ENCODE measurements at regions not wholly inside any gene's neighbourhood (a gene's known extent, or its start where the extent isn't known, plus 50 kb on each side); places are given as distances from the start of the nearest gene placed in this dataset.

GRCh38 chr4:14008494-14008893, 381.0 kb upstream of the BOD1L1 start:
- WGBS, 2 experiments (ENCODE audit: insufficient coverage in 1 of 2, insufficient read length in 1 of 2): 99% methylated on average over 3 of the region's 3 CpGs; no CpG with 5 or more reads in 1 of the 2 experiments
- H3K9me3 Mint-ChIP-seq: peaks cover 15% of the 10 kb centered on the region

GRCh38 chr4:14018191-14018853, 390.8 kb upstream of the BOD1L1 start:
- no peak for TF ChIP-seq CTCF (conservative IDR thresholded peaks at IDR 0.05)
- no peak overlapping the region for H3K9ac ChIP-seq (ENCODE audit: extremely low read depth, low read length, poor library complexity, severe bottlenecking)

More at GRCh38 chr4:14008494-14008893, 381.0 kb upstream of the BOD1L1 start:
- Histone ChIP-seq H3K9me3 (ENCODE audit: control insufficient read depth, low read length) (peaks cover 5% of the 10 kb centered on the region), H3K9ac (ENCODE audit: extremely low read depth, low read length, poor library complexity, severe bottlenecking) (no peak overlapping the region), H3K27me3 (ENCODE audit: control insufficient read depth, insufficient read depth, low read length, poor library complexity, severe bottlenecking) (no peaks in the 10 kb centered on the region), H3K4me3 (ENCODE audit: low read length) (no peak overlapping the region), H3K36me3 (ENCODE audit: control insufficient read depth, insufficient read depth, low read length) (no peaks in the 10 kb centered on the region), H3K4me1 (ENCODE audit: control insufficient read depth, insufficient read depth, low read length) (no peaks in the 10 kb centered on the region), H3K27ac (ENCODE audit: low read depth, low read length) (no peak overlapping the region)
- Mint-ChIP-seq H3K27me3 (ENCODE audit: insufficient read depth) (no peaks in the 10 kb centered on the region), H3K36me3 (ENCODE audit: low read depth) (no peaks in the 10 kb centered on the region), H3K4me3 (no peak overlapping the region), H3K27ac (no peak overlapping the region), H3K4me1 (no peaks in the 10 kb centered on the region)
- no peak for TF ChIP-seq CTCF (conservative IDR thresholded peaks at IDR 0.05)
- no peak for DNase-seq

GRCh38 chr4:14022456-14022855, 394.9 kb upstream of the BOD1L1 start:
- Histone ChIP-seq H3K36me3 (ENCODE audit: control insufficient read depth, insufficient read depth, low read length) (no peaks in the 10 kb centered on the region), H3K27me3 (ENCODE audit: control insufficient read depth, insufficient read depth, low read length, poor library complexity, severe bottlenecking) (no peaks in the 10 kb centered on the region), H3K9me3 (ENCODE audit: control insufficient read depth, low read length) (no peaks in the 10 kb centered on the region), H3K4me3 (ENCODE audit: low read length) (no peak overlapping the region), H3K27ac (ENCODE audit: low read depth, low read length) (no peak overlapping the region), H3K9ac (ENCODE audit: extremely low read depth, low read length, poor library complexity, severe bottlenecking) (no peak overlapping the region), H3K4me1 (ENCODE audit: control insufficient read depth, insufficient read depth, low read length) (no peaks in the 10 kb centered on the region)
- whole genome bisulfite sequencing, 2 experiments (ENCODE audit: insufficient coverage in 1 of 2, insufficient read length in 1 of 2): 63 to 65% methylated on average over 1 of the region's 1 CpG
- Mint-ChIP-seq H3K27me3 (ENCODE audit: insufficient read depth) (no peaks in the 10 kb centered on the region), H3K9me3 (no peaks in the 10 kb centered on the region), H3K27ac (no peak overlapping the region), H3K36me3 (ENCODE audit: low read depth) (no peaks in the 10 kb centered on the region), H3K4me3 (no peak overlapping the region), H3K4me1 (peaks cover 19% of the 10 kb centered on the region)
- DNase-seq: no peak
- TF ChIP-seq CTCF (conservative IDR thresholded peaks at IDR 0.05): no peak

More at GRCh38 chr4:14018191-14018853, 390.8 kb upstream of the BOD1L1 start:
- Histone ChIP-seq H3K27ac (ENCODE audit: low read depth, low read length) (no peak overlapping the region), H3K27me3 (ENCODE audit: control insufficient read depth, insufficient read depth, low read length, poor library complexity, severe bottlenecking) (no peaks in the 10 kb centered on the region), H3K4me3 (ENCODE audit: low read length) (no peak overlapping the region), H3K4me1 (ENCODE audit: control insufficient read depth, insufficient read depth, low read length) (no peaks in the 10 kb centered on the region), H3K36me3 (ENCODE audit: control insufficient read depth, insufficient read depth, low read length) (no peaks in the 10 kb centered on the region), H3K9me3 (ENCODE audit: control insufficient read depth, low read length) (peaks cover 14% of the 10 kb centered on the region)
- H3K27me3 Mint-ChIP-seq (ENCODE audit: insufficient read depth): no peaks in the 10 kb centered on the region
- no peaks in the 10 kb centered on the region for H3K36me3 Mint-ChIP-seq (ENCODE audit: low read depth)
- no peak overlapping the region for H3K4me3 Mint-ChIP-seq
- H3K9me3 Mint-ChIP-seq: peaks cover 21% of the 10 kb centered on the region
- WGBS, 2 experiments (ENCODE audit: insufficient coverage in 1 of 2, insufficient read length in 1 of 2): 92 to 100% methylated on average over 4 to 5 of the region's 5 CpGs
- no peak for DNase-seq
- no peak overlapping the region for H3K27ac Mint-ChIP-seq
- peaks cover 5% of the 10 kb centered on the region for H3K4me1 Mint-ChIP-seq
